OCI-LY1 (cell line): ENCODE measurements at regions not wholly inside any gene's neighbourhood (a gene's known extent, or its start where the extent isn't known, plus 50 kb on each side); places are given as distances from the start of the nearest gene placed in this dataset.

ENCODE experiments used
- EZH2 ChIP-seq: fragments of 200-600 bp; sonication (generic), shearing (Covaris generic); IDR thresholded peaks from 2 replicates; pipeline ENCODE4 v1.8.0; 2017; ENCODE audit warnings: borderline replicate concordance, mixed run types, mild to moderate bottlenecking, antibody characterized with exemption, low read length, moderate library complexity, mixed read lengths
- TF ChIP-seq, protein P1 (sequence below): fragments of 200-600 bp; sonication (generic), shearing (Covaris generic); IDR thresholded peaks from 2 replicates; pipeline ENCODE4 v1.5.1; 2017; ENCODE audit warnings: mild to moderate bottlenecking, antibody characterized with exemption, low read length, moderate library complexity, mixed read lengths

DNA sequence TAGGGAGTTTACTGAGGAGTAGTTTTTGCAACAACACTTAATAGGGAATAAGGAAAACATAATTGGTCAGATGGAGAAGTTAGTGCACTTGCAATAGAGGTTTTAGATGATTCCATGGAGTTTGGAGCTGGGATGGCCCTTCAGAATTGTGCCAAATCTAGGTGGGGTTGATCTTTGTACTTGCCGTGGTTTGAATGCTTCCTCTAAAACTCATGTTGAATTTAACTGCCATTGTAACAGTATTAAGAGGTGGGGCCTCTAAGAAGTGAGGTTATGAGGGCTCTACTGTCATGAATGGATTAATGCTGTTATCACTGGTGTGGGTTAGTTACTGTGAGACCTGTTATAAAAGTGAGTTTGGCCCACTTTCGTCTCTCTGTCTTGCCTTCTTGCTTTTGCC is 94.4 kb upstream of the BOD1L1 start:
- TF ChIP-seq, protein P1, sequence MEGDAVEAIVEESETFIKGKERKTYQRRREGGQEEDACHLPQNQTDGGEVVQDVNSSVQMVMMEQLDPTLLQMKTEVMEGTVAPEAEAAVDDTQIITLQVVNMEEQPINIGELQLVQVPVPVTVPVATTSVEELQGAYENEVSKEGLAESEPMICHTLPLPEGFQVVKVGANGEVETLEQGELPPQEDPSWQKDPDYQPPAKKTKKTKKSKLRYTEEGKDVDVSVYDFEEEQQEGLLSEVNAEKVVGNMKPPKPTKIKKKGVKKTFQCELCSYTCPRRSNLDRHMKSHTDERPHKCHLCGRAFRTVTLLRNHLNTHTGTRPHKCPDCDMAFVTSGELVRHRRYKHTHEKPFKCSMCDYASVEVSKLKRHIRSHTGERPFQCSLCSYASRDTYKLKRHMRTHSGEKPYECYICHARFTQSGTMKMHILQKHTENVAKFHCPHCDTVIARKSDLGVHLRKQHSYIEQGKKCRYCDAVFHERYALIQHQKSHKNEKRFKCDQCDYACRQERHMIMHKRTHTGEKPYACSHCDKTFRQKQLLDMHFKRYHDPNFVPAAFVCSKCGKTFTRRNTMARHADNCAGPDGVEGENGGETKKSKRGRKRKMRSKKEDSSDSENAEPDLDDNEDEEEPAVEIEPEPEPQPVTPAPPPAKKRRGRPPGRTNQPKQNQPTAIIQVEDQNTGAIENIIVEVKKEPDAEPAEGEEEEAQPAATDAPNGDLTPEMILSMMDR: no peak
- TF ChIP-seq EZH2: no peak
